ENCODE measurements at regions not wholly inside any gene's neighbourhood (a gene's known extent, or its start where the extent isn't known, plus 50 kb on each side); places are given as distances from the start of the nearest gene placed in this dataset.
"Not testable (repeated sequence)": the region's sequence is repeated elsewhere in the genome, so short reads cannot be mapped to it uniquely, and the experiment has no call there.

DNA sequence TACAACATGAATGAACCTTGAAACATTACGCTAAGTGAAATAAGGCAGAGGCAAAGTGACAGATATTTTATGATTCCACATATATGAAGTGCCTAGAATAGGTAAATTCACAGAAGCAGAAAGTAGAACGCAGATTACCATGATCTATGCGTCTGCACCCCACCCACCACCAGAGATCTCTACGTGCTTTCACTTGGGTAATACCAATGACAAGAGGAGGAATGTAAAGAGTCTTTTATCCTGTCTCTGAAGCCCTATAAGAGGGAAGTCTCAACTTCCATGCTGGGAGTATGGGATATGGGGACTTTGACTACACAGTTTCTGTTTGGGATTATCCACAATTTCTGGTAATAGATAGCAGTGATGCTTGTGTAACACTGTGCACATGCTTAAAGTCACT, 127.6 kb downstream of the SPATA31A1 start:
- TF ChIP-seq, protein P1, sequence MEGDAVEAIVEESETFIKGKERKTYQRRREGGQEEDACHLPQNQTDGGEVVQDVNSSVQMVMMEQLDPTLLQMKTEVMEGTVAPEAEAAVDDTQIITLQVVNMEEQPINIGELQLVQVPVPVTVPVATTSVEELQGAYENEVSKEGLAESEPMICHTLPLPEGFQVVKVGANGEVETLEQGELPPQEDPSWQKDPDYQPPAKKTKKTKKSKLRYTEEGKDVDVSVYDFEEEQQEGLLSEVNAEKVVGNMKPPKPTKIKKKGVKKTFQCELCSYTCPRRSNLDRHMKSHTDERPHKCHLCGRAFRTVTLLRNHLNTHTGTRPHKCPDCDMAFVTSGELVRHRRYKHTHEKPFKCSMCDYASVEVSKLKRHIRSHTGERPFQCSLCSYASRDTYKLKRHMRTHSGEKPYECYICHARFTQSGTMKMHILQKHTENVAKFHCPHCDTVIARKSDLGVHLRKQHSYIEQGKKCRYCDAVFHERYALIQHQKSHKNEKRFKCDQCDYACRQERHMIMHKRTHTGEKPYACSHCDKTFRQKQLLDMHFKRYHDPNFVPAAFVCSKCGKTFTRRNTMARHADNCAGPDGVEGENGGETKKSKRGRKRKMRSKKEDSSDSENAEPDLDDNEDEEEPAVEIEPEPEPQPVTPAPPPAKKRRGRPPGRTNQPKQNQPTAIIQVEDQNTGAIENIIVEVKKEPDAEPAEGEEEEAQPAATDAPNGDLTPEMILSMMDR (conservative IDR thresholded peaks at IDR 0.05 in 1 of 2, IDR thresholded peaks at IDR 0.05 in 1 of 2; ENCODE audit: low read depth in 1 of 2, low read length in 2 of 2), result not testable (repeated sequence)
- not testable (repeated sequence) for TF ChIP-seq EZH2 (IDR thresholded peaks at IDR 0.05; ENCODE audit: low read length, missing control alignments)

Measured in fibroblast of lung (primary cell).